ENCODE measurements at regions not wholly inside any gene's neighbourhood (a gene's known extent, or its start where the extent isn't known, plus 50 kb on each side); places are given as distances from the start of the nearest gene placed in this dataset.
"Not testable (repeated sequence)": the region's sequence is repeated elsewhere in the genome, so short reads cannot be mapped to it uniquely, and the experiment has no call there.

- intact Hi-C loops (cut with DNase I; ENCODE audit: low total_unique reads) = no loop called here
- no peak for TF ChIP-seq CTCF (IDR thresholded peaks at IDR 0.05)
- H3K27ac ChIP-seq = no peak overlapping the region
- H3K9me3 ChIP-seq = no peaks in the 10 kb centered on the region
- H3K4me3 ChIP-seq = no peak overlapping the region
- no peak for DNase-seq
- H3K27me3 ChIP-seq = no peaks in the 10 kb centered on the region
- no peaks in the 10 kb centered on the region for H3K4me1 ChIP-seq
- H3K36me3 ChIP-seq = no peaks in the 10 kb centered on the region
Observed at GRCh38 chr4:37748485-37748884, 62.3 kb upstream of the RELL1 start.

- intact Hi-C loops (cut with DNase I; ENCODE audit: low total_unique reads) = no loop called here
- Histone ChIP-seq H3K9me3 (no peaks in the 10 kb centered on the region), H3K36me3 (no peaks in the 10 kb centered on the region), H3K4me1 (no peaks in the 10 kb centered on the region), H3K27ac (no peak overlapping the region), H3K4me3 (no peak overlapping the region), H3K27me3 (no peaks in the 10 kb centered on the region)
- TF ChIP-seq CTCF (IDR thresholded peaks at IDR 0.05) = no peak
- no peak for DNase-seq
Observed at GRCh38 chr4:37747772-37748330, 61.7 kb upstream of the RELL1 start.

- H3K9me3 ChIP-seq; intact Hi-C loops (cut with DNase I; ENCODE audit: low total_unique reads); H3K27ac ChIP-seq; DNase-seq; H3K4me1 ChIP-seq; H3K36me3 ChIP-seq; H3K4me3 ChIP-seq; H3K27me3 ChIP-seq: not testable (repeated sequence)
Observed at GRCh38 chr4:37746852-37747251, 60.7 kb upstream of the RELL1 start.

- TF ChIP-seq CTCF (IDR thresholded peaks at IDR 0.05) = no peak
- Histone ChIP-seq H3K27ac (no peak overlapping the region), H3K9me3 (no peaks in the 10 kb centered on the region), H3K4me3 (no peak overlapping the region), H3K4me1 (no peaks in the 10 kb centered on the region), H3K36me3 (no peaks in the 10 kb centered on the region), H3K27me3 (no peaks in the 10 kb centered on the region)
- no peak for DNase-seq
- intact Hi-C loops (cut with DNase I; ENCODE audit: low total_unique reads) = no loop called here
Observed at GRCh38 chr4:37745946-37746345, 59.8 kb upstream of the RELL1 start.

- intact Hi-C loops (cut with DNase I; ENCODE audit: low total_unique reads) = no loop called here
- H3K36me3 ChIP-seq = no peaks in the 10 kb centered on the region
- no peaks in the 10 kb centered on the region for H3K27me3 ChIP-seq
- no peaks in the 10 kb centered on the region for H3K9me3 ChIP-seq
- no peaks in the 10 kb centered on the region for H3K4me1 ChIP-seq
- no peak overlapping the region for H3K27ac ChIP-seq
- H3K4me3 ChIP-seq = no peak overlapping the region
- no peak for TF ChIP-seq CTCF (IDR thresholded peaks at IDR 0.05)
- DNase-seq = no peak
Observed at GRCh38 chr4:37742149-37742548, 56.0 kb upstream of the RELL1 start.

- no peak for TF ChIP-seq CTCF (IDR thresholded peaks at IDR 0.05)
- H3K4me3 ChIP-seq = no peak overlapping the region
- H3K27me3 ChIP-seq = no peaks in the 10 kb centered on the region
- intact Hi-C loops (cut with DNase I; ENCODE audit: low total_unique reads) = no loop called here
- DNase-seq = no peak
- no peaks in the 10 kb centered on the region for H3K9me3 ChIP-seq
- no peaks in the 10 kb centered on the region for H3K4me1 ChIP-seq
- H3K27ac ChIP-seq = no peak overlapping the region
- H3K36me3 ChIP-seq = no peaks in the 10 kb centered on the region
Observed at GRCh38 chr4:37741564-37741963, 55.4 kb upstream of the RELL1 start.
